ENCODE measurements at regions not wholly inside any gene's neighbourhood (a gene's known extent, or its start where the extent isn't known, plus 50 kb on each side); places are given as distances from the start of the nearest gene placed in this dataset.

DNA sequence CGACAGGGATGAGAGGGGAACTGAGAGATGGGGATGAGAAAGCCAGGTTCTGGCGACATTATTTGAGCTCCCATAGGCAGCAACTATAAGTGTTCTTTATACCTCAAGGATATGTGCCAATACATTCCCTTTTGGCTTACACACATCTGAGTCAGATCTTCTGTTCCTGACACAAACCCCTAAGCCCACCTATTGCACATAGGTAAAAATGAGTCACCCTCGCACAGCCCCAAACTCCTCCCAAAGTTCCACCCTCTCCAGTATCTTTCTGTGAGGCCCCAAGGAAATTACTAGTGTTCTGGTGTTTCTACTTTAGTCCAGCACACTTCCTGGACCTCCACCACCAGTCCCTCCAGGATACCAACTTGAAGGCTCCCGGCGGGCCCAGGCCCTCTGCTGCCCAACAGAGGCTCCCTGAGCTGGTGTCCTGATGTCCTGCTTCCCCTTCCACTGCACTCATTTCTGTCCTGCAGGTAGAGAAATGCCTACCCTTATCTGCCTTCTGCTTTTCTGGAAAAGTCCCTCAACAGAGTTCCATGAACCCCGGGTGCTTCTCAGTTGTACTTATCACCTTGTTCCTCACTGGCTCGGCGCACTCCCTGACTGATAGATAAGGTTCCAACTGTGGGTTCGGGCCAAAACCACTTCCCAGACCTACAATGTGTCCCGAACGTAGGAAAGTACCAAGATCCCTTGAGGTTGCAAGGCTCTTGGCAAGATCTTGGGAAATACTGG is 125.5 kb downstream of the EN1 start (continued):
- TF ChIP-seq, protein P1, sequence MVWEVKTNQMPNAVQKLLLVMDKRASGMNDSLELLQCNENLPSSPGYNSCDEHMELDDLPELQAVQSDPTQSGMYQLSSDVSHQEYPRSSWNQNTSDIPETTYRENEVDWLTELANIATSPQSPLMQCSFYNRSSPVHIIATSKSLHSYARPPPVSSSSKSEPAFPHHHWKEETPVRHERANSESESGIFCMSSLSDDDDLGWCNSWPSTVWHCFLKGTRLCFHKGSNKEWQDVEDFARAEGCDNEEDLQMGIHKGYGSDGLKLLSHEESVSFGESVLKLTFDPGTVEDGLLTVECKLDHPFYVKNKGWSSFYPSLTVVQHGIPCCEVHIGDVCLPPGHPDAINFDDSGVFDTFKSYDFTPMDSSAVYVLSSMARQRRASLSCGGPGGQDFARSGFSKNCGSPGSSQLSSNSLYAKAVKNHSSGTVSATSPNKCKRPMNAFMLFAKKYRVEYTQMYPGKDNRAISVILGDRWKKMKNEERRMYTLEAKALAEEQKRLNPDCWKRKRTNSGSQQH (CRISPR knock-in tag; IDR thresholded peaks at IDR 0.05) = no peak
- TF ChIP-seq ZNF41 (CRISPR knock-in tag; conservative IDR thresholded peaks at IDR 0.05) = no peak
- TF ChIP-seq SMARCA4 (IDR thresholded peaks at IDR 0.05) = peak; percentile 84
- no peak for TF ChIP-seq TAF9B (IDR thresholded peaks at IDR 0.05; ENCODE audit: partially characterized antibody)
- TF ChIP-seq, protein P2, sequence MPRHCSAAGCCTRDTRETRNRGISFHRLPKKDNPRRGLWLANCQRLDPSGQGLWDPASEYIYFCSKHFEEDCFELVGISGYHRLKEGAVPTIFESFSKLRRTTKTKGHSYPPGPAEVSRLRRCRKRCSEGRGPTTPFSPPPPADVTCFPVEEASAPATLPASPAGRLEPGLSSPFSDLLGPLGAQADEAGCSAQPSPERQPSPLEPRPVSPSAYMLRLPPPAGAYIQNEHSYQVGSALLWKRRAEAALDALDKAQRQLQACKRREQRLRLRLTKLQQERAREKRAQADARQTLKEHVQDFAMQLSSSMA (CRISPR knock-in tag; IDR thresholded peaks at IDR 0.05) = no peak
- no peak for TF ChIP-seq POLR3A (IDR thresholded peaks at IDR 0.05; ENCODE audit: borderline replicate concordance, extremely low read depth, insufficient read depth, insufficient read length)
- TF ChIP-seq HDAC6 (IDR thresholded peaks at IDR 0.05; ENCODE audit: low read depth, low read length) = no peak
- TF ChIP-seq, protein P3, sequence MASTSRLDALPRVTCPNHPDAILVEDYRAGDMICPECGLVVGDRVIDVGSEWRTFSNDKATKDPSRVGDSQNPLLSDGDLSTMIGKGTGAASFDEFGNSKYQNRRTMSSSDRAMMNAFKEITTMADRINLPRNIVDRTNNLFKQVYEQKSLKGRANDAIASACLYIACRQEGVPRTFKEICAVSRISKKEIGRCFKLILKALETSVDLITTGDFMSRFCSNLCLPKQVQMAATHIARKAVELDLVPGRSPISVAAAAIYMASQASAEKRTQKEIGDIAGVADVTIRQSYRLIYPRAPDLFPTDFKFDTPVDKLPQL (IDR thresholded peaks at IDR 0.05; ENCODE audit: extremely low read depth, insufficient read length) = no peak
- TF ChIP-seq ZFX (CRISPR knock-in tag; IDR thresholded peaks at IDR 0.05) = no peak
- no peak for TF ChIP-seq ZNF146 (CRISPR knock-in tag; IDR thresholded peaks at IDR 0.05; ENCODE audit: unreplicated experiment)
- no peak for TF ChIP-seq RFX1 (IDR thresholded peaks at IDR 0.05)
- TF ChIP-seq ZNF133 (CRISPR knock-in tag; IDR thresholded peaks at IDR 0.05) = no peak
- no peak for TF ChIP-seq FOXK1 (CRISPR knock-in tag; IDR thresholded peaks at IDR 0.05; ENCODE audit: borderline replicate concordance)
- TF ChIP-seq, protein P4, sequence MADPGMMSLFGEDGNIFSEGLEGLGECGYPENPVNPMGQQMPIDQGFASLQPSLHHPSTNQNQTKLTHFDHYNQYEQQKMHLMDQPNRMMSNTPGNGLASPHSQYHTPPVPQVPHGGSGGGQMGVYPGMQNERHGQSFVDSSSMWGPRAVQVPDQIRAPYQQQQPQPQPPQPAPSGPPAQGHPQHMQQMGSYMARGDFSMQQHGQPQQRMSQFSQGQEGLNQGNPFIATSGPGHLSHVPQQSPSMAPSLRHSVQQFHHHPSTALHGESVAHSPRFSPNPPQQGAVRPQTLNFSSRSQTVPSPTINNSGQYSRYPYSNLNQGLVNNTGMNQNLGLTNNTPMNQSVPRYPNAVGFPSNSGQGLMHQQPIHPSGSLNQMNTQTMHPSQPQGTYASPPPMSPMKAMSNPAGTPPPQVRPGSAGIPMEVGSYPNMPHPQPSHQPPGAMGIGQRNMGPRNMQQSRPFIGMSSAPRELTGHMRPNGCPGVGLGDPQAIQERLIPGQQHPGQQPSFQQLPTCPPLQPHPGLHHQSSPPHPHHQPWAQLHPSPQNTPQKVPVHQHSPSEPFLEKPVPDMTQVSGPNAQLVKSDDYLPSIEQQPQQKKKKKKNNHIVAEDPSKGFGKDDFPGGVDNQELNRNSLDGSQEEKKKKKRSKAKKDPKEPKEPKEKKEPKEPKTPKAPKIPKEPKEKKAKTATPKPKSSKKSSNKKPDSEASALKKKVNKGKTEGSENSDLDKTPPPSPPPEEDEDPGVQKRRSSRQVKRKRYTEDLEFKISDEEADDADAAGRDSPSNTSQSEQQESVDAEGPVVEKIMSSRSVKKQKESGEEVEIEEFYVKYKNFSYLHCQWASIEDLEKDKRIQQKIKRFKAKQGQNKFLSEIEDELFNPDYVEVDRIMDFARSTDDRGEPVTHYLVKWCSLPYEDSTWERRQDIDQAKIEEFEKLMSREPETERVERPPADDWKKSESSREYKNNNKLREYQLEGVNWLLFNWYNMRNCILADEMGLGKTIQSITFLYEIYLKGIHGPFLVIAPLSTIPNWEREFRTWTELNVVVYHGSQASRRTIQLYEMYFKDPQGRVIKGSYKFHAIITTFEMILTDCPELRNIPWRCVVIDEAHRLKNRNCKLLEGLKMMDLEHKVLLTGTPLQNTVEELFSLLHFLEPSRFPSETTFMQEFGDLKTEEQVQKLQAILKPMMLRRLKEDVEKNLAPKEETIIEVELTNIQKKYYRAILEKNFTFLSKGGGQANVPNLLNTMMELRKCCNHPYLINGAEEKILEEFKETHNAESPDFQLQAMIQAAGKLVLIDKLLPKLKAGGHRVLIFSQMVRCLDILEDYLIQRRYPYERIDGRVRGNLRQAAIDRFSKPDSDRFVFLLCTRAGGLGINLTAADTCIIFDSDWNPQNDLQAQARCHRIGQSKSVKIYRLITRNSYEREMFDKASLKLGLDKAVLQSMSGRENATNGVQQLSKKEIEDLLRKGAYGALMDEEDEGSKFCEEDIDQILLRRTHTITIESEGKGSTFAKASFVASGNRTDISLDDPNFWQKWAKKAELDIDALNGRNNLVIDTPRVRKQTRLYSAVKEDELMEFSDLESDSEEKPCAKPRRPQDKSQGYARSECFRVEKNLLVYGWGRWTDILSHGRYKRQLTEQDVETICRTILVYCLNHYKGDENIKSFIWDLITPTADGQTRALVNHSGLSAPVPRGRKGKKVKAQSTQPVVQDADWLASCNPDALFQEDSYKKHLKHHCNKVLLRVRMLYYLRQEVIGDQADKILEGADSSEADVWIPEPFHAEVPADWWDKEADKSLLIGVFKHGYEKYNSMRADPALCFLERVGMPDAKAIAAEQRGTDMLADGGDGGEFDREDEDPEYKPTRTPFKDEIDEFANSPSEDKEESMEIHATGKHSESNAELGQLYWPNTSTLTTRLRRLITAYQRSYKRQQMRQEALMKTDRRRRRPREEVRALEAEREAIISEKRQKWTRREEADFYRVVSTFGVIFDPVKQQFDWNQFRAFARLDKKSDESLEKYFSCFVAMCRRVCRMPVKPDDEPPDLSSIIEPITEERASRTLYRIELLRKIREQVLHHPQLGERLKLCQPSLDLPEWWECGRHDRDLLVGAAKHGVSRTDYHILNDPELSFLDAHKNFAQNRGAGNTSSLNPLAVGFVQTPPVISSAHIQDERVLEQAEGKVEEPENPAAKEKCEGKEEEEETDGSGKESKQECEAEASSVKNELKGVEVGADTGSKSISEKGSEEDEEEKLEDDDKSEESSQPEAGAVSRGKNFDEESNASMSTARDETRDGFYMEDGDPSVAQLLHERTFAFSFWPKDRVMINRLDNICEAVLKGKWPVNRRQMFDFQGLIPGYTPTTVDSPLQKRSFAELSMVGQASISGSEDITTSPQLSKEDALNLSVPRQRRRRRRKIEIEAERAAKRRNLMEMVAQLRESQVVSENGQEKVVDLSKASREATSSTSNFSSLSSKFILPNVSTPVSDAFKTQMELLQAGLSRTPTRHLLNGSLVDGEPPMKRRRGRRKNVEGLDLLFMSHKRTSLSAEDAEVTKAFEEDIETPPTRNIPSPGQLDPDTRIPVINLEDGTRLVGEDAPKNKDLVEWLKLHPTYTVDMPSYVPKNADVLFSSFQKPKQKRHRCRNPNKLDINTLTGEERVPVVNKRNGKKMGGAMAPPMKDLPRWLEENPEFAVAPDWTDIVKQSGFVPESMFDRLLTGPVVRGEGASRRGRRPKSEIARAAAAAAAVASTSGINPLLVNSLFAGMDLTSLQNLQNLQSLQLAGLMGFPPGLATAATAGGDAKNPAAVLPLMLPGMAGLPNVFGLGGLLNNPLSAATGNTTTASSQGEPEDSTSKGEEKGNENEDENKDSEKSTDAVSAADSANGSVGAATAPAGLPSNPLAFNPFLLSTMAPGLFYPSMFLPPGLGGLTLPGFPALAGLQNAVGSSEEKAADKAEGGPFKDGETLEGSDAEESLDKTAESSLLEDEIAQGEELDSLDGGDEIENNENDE (IDR thresholded peaks at IDR 0.05; ENCODE audit: low read depth, low read length) = no peak
- no peak for TF ChIP-seq MEF2D (tag; conservative IDR thresholded peaks at IDR 0.05; ENCODE audit: low read depth)

All from K562 (cell line).